HL-60/S4 treated with phorbol 12-myristate 13-acetate at 8.2 ng/mL for 4 days and 3 days (cell line): ENCODE measurements at regions not wholly inside any gene's neighbourhood (a gene's known extent, or its start where the extent isn't known, plus 50 kb on each side); places are given as distances from the start of the nearest gene placed in this dataset.
"Not testable (repeated sequence)": the region's sequence is repeated elsewhere in the genome, so short reads cannot be mapped to it uniquely, and the experiment has no call there.

Experiments used
- in situ Hi-C: fragments of 300-500 bp; cut with MboI; formaldehyde crosslinking; loops from 2 replicates; pipeline ENCODE4 v1.15.0; 2022; ENCODE audit warnings: low sequenced_read_pairs

DNA sequence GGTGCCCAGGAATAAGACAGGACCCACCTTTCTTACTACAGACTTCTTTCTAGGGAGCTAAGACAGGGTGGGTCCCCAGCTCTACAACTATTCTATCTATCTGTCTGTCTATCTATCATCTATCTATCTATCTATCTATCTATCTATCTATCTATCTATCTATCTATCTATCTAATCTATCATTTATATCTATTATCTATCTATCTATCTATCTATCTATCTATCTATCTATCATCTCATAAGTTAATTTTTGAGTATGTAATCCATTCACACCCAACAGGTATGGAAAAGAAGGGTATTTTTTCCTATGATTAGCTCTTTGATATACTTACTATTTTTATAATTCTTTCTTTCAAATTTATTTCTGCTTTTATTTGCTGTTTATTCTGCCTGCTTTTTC is 55.9 kb downstream of the BAMBI start:
- in situ Hi-C loops, result no loop called here

DNA sequence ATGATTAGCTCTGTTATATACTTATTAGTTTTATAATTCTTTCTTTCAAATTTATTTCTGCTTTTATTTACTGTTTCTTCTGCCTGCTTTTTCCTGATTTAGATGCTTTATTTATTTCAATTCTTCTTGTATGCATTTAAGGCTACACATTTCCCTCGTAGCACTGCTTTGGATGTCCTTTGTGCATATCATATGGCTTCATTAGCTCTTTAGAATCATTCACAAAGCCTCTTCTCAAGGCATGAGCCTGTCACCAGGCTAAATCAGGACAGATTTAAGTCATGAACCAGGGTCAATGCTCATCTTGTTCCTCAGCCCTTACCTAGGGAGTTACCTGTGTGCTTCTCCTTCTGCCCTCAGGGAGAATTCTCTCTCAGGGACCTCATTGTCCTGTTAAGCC is 56.3 kb downstream of the BAMBI start:
- in situ Hi-C loops, result no loop called here

DNA sequence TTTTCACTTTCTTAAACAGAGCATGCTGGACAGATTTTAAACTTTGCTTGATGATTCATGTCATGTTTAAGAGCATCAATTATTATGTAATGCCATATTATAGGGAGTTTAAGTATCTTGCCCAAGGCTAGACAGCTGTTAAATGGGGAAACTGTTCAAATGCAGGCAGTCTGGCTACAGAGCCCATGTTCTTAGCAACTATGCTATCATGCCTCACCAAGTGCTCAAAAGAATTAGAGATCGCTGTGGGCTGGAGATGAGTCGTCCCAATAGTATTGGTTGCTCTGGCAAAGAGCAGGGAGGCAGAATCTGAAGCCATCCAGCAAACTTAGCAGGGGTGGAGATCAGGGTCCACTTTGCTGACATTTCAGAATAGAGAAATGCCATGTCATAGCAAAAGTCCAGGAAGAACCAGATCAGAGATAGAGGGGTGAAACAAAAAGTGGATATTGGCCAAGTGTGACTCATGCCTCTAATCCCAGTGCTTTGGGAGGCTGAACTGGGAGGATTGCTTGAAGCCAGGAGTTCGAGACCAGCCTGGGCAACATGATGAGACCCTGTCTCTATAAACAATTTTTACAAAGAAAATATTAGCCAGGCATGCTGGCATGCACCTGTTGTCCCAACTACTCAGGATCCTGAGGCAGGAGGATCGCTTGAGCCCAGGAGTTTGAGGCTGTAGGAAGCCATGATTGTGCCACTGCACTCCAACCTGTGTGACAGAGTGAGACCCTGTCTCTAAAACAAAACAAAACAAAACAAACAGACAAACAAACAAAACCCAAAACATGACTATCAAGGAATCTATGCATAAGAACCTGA is 57.8 kb downstream of the BAMBI start:
- in situ Hi-C loops, result no loop called here

DNA sequence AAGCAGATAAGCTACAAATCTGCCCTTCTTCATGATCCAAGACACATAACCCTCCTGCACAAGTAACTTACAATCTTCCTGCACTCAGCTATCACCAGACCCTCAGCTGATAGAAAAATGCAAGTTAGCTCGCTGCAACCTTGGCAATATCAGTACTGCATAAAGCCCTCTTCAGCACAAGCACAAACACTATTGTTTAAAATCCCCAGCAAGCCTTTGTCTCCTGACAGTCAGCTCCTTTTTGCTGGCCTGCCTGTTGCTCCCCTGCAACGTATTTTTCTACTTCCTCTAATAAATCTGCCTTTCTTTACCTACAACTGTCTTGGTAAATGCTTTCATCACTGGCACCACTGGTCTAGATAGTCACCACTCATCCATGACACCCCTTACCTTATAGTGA is 59.8 kb downstream of the BAMBI start:
- in situ Hi-C loops, result no loop called here

DNA sequence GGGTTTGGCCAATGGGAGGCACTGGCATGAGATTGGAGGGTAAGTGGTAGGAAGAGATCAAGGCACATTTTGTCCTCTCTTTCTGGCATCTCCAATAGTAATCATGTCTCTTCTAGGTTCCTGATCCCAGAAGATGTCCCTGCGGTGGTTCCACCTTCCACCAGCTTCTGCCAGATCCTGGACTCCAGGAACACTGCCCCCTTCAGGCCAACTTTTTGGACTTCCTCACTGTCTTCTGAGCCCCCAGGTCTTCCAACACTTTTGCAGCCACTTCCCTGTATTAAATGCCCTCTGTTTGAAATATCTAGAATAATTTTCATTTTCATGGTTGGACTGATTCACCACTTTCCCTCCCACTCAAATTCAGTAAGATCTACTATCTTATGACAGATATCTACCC is 60.9 kb downstream of the BAMBI start:
- in situ Hi-C loops, result no loop called here

DNA sequence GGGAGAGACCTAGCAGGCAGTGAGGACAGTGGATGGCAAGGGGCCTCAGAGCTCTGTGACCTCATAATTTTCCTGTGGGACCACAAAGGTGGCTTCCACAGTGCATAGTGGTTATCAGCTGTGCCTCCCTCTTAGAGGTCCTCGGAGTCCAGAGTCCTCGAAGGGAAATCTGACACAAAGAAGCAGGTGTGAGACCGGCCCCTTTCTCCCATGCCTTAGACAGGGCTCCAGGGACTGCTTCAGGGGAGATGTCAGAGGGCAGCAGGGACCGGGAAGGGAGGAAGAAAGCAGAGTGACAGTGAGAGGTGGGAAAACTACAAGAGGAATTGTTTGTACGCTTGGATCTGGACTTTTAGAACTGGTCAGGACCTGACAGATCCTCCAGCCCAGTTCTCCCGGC is 66.3 kb downstream of the BAMBI start:
- in situ Hi-C loops, result no loop called here

DNA sequence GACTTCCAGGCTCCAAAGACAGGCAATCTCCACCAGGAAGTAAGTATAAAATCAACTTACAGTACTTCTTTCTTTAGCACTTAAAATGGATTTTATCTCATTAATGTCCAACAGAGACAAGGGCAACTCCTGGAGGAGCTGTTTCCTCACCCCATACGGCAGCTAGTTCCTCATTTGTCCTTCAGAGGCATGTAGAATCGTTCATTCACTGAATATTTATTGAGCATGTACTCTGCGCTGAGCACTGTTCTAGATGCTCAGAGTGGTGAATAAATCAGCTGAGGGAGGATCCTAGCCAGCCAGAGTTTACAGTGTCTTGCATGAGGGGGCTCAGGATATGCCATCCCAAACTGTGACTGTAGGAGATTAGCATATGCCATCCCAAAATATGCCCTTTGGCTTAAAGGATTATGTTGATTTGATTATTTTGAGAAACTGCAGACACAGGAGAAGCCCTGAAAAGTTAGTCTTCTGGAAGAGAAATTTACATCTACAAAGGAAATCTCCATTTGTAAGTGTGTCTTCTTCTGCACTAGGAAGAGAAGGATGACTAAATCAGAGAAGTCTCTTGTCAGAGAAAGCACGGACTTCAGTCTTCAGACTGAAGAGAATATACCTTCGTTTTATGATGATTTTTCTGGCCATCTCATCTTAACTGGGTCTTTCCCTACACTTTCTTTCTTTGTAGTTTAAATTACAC is 66.9 kb downstream of the BAMBI start:
- in situ Hi-C loops, result no loop called here

DNA sequence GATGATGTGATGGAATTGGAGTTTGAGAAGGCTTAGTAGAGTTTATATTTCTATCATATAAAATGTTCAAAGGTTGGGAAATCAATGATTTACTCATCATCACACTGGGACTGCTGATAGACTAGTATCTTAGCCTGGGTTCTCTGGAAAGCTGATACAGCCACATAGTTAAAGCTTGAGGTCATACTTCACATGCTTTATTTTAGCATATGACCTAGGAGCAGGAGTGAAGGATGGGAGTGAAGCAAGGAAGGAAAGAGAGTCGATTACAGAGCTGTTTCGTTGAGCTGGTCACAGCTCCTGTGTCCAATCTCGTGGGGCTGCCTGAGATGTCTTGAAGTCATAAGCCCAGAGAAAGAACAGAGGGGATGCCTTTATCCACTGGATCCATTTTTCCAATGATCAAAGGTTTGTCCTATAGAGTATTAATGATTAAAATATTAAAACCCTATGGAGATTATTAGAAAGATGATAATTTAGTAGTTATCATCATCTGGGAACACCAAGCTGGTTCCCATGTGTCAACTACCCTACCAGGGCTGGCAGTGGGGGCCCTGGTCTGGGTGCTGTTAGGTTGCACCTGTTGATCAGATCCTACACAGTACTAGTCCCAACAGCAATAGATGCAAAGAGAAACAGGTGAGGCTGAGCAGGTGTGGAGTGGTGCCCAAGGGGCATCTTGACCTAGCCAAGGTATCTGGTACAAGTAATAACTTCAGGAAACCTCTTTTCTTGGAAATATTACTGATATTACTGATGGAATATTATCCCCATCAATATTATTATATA is 77.8 kb downstream of the BAMBI start:
- in situ Hi-C loops, result no loop called here

DNA sequence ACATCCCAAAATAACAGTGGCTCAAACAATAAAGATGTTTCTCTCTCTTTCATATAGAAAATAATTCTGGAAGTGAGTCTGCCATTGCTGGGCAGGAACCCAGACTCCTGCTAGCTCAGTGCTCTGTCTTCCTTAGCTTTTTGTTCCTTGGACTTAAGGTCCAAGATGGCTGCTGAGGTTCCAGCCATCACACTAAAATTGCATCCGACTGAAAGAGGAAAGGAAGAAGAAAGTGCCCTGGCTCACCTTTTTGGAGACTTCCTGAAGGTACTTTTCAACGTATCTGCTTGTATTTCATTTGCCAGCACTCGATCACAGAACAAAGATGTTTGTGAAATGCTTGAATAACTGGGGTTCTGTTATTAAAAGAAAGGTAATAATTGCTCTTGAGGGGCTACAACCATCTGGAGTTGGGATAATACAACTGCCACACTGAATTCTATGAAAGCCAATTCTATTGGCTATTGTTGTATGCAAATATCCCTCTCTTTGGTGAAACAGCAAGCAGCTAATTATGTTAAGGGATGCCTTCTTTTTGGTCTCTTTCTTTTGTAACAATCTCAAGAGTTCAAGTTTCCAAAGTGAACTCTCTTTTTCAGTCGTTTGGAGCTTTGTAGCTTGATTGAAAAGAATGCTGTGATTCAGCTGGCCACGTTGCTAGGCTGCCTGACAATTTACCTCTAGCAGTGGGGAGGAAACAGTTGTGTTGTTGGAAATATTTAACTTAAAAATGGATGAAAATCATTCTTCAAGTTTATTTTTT is 83.9 kb downstream of the BAMBI start:
- in situ Hi-C loops, result no loop called here

DNA sequence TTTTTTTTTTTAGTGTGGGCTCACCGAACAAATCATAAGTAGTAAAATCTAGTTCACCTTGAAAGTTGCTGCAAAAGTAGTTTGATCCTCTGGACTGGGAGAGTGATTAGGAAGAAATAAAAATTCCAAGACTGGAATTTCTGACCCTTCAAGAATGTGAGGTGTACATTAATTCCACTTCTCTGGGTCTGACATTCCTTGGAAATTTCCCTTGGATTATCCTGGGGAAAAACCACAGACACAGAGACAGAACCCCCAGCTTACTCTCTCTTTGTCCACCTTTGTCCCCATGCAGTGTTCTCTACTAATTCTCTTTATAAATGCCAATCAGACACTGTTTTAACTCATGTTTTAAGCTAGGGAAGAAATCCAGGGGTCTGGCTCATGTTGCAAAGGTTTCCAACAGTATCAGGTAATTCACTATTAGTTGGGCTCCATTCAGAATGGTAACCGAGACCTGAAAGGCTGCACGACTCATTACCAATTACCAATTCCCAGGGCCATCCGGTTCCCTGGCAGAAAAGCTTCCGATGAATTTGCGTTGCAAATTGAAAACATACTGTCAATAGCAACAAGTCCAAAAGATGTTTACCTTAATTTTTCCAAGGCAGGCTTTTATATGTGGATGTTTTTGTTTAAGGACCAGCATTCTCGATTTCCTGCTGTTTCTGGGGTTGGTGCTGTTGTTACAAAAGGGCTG is 86.3 kb downstream of the BAMBI start:
- in situ Hi-C loops, result no loop called here

DNA sequence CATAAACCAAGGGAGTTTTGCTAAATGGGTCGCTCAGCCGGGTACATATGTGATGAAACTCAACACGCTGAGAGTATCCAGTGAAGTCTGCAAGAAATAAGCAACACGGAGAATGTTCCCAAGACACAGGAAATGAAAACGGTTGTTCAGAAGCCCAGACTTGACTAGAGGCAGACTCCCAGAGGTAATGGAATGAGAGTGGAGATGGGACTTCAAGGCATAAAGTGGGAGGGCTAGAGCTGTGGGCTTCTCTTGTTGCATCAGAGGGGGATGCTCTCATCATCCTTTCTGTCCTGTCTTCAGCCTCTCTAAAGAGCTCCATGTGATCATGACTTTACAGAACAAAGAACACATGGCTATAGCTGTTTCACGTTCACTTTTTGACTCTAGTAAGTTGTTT is 88.3 kb downstream of the BAMBI start:
- in situ Hi-C loops, result no loop called here

DNA sequence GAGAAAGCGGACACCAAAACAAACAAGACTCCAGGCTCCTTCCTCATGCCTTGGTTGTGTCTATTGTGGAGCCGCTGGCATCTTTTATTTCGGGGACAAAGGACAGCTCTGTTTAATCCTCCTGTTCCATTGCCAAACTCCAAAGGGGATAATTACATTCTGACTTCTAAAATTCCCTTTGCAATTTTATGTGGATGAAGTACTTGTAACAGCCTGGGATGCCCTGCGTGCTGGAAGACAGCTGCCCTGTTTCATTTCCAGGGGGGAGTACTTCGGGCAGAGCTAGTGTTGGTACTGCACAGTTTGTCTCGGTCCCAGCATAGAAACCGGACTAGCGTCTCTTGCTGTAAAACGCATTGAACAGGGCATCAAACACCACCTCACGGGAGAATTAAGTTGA is 90.9 kb downstream of the BAMBI start:
- in situ Hi-C loops, result no loop called here

DNA sequence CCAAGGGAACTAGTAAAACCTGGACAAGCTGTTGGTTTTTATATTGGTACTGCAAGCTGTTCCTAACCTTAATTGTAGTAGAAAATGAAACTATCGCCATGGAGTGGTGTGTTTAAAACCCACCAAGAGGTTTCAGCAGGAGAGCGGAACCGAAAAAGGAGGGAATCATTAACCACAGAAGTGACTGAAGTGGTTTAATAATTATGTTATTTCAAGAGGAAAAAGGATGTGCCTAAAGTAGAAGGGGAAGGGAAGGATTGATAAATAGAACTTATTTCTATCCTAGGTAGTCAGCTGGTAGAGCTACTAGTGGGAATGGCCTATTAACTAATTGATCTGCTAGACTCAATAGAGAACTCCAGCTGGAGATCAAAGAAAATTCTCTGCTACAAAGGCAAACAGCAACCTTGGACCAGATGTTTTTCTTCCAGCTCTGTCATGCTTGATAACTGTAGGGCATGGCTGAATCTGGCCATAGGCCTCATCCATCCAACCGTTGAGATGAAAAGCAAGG is 91.8 kb downstream of the BAMBI start:
- in situ Hi-C loops, result no loop called here

DNA sequence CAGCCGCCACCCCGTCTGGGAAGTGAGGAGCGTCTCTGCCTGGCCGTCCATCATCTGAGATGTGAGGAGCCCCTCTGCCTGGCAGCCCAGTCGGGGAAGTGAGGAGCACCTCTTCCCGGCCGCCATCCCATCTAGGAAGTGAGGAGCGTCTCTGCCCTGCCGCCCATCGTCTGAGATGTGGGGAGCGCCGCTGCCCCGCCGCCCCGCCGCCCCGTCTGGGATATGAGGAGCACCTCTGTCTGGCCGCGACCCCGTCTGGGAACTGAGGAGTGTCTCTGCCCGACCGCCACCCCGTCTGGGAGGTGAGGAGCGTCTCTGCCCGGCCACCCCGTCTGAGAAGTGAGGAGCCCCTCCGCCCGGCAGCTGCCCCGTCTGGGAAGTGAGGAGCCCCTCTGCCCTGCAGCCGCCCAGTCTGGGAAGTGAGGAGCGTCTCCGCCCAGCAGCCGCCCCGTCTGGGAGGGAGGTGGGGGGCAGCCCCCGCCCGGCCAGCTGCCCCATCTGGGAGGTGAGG is 94.3 kb downstream of the BAMBI start:
- in situ Hi-C loops, result not testable (repeated sequence)

DNA sequence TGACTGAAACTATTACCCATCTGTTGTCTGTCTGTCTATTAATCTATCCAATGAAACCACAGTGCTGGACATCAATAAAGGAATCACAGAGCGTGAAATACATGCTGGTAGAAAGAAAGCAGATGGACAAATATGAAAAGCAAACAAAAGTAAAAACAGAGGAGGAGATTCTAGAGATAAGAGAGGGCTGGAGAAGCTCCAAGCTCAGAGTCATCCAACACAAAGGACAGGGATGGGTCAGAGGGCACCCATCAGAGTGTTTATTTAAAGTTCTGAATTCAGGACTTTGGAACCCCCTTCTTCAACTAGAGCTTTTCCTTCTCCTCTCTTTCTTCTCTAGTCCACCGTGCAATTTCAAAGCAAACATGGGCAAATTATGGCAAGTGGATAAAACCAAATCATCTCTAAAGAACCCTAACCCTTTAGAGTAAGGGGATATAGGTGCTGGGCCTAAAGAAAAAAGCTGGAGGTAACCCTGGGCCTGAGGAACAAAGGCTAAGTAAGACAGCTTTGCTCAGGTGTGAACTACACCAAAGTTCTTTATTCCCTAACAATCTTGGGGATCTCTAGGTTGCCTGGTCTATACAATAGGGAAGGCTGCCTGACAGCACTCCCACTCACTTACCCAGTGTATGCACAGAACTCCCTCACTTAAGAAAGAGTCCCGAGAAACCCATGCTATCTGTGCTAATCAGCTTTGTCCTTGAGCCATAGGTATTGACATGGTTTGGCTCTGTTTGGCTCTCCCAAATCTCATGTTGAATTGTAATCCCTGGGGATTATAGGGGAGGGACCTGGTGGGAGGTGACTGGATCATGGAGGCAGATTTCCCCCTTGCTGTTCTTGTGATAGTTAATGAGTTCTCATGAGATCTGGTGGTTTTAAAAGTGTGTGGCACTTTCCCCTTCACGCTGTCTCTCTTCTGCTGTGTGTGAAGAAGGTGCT is 97.0 kb downstream of the BAMBI start:
- in situ Hi-C loops, result no loop called here

DNA sequence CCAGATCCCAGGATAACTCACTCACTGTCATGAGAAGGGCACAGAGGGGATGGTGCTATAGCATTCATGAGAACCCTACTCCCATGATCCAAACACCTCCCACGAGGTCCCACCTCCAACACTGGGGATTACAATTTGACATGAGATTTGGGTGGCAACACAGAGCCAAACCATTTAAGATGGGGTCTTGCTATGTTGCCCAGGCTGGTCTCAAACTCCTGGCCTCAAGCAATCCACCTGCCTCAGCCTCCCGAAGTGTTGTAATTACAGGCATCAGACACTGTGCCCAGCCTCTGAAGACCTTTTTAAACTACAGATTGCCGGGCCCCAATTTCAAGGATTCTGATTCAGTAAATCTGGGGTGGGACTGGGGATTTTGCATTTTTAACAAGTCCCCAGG is 98.5 kb downstream of the BAMBI start:
- in situ Hi-C loops, result no loop called here

DNA sequence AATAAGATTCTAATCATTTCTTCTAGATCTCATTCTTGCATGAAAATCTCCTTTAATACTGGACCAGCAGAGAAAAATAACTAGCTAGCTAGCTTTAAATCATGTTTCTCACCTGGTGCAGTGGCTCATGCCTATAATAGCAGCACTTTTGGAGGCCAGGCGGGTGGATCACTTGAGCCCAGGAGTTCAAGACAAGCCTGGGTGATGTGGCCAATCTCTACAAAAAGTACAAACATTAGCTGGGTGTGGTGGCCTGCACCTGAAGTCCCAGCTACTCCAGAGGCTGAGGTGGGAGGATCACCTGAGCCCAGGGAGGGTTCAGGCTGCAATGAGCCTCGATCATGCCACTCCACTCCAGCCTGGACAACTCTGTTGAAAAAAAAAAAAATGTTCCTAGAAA is 99.2 kb downstream of the BAMBI start:
- in situ Hi-C loops, result no loop called here

DNA sequence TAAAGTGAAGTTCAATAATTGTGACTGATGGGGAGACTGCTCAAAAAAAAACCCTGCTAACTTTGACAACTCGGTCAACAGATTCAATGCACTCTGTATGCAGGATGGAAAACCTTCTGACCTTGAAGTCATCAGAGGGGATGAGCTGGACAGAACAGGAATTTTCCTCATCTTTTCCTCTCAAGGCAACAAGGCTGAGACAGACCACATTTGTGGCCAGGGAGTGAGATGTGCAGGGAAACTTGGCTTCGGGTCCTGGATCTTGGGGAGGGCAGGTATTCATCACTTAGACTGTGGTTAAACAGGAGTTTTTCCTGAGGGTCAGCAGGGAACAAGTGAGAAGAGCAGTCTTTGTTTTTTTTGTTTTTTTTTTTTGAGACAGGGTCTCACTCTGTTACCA is 100.6 kb downstream of the BAMBI start:
- in situ Hi-C loops, result no loop called here

DNA sequence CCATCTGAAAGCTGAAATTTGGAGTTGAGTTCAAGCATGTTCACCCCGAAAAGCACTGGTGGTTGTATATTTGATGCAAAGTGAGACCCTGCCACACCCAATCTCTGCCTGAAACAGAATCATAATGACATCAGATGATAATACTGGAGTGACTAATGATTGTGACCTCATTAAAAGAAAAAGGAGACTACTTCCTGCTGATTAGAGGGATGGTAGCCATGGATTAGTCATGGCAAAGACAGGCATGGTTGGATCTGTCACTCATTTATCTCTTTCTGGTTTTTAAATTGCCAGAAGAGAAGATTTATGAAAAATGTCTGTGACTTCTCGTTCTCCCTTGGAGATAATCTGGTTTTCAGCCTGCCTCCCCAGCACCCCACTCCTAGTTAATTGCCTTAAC is 101.2 kb downstream of the BAMBI start:
- in situ Hi-C loops, result no loop called here
